ENCODE measurements at regions not wholly inside any gene's neighbourhood (a gene's known extent, or its start where the extent isn't known, plus 50 kb on each side); places are given as distances from the start of the nearest gene placed in this dataset.

- no TSS peak for BruUV-seq (replicated peaks)
- intact Hi-C loops (cut with micrococcal nuclease) (no loop called here), dilution Hi-C loops (cut with MboI; ENCODE audit: extremely low pct_ligation_motif_present, low sequenced_read_pairs) (no loop called here)
- H3K9me1 ChIP-seq (replicated peaks; ENCODE audit: control insufficient read depth, extremely low read depth, insufficient read depth, low read length) = no peaks in the 10 kb centered on the region
- H3K4me2 ChIP-seq (ENCODE audit: insufficient read depth, low read length) = no peak overlapping the region
- no peak overlapping the region for H3K27ac ChIP-seq (ENCODE audit: insufficient read depth, low read depth, low read length)
- ChIA-PET POLR2A (no interaction called here), CTCF (interaction anchor here (1.1 kb wide), 1 partner anchor 56 kb away, joined by 3 read pairs; no protein-coding TSS in a partner anchor)
- no peaks in the 10 kb centered on the region for H4K20me1 ChIP-seq (replicated peaks; ENCODE audit: control insufficient read depth, extremely low read depth, insufficient read depth, low read length)
- no peaks in the 10 kb centered on the region for H3K36me3 ChIP-seq (ENCODE audit: control insufficient read depth in 2 of 2, extremely low read depth in 1 of 2, insufficient read depth in 2 of 2, low read length in 2 of 2)
- no peaks in the 10 kb centered on the region for H3K27me3 ChIP-seq (ENCODE audit: control insufficient read depth in 2 of 2, insufficient read depth in 2 of 2, low read length in 2 of 2)
- H3K4me1 ChIP-seq (ENCODE audit: control insufficient read depth, extremely low read depth, insufficient read depth, low read length) = no peaks in the 10 kb centered on the region
- no peaks in the 10 kb centered on the region for H3K9me3 ChIP-seq (replicated peaks; ENCODE audit: control insufficient read depth, insufficient read depth, low read length)
- no peaks in the 10 kb centered on the region for H3K79me2 ChIP-seq (ENCODE audit: control insufficient read depth, insufficient read depth, low read length)
- DNase-seq (ENCODE audit: low read depth, low spot score) (no peak), FAIRE-seq (no peak)
- H3K4me3 ChIP-seq (replicated peaks in 1 of 3; ENCODE audit: insufficient read depth in 1 of 3, low read depth in 1 of 3, low read length in 3 of 3) = no peak overlapping the region
- no peak overlapping the region for H3K9ac ChIP-seq (replicated peaks; ENCODE audit: extremely low read depth, insufficient read depth, low read length)
- no peak for TF ChIP-seq MAX (IDR thresholded peaks at IDR 0.05; ENCODE audit: insufficient read depth, insufficient read length)
- TF ChIP-seq JUN (IDR thresholded peaks at IDR 0.05; ENCODE audit: borderline replicate concordance, insufficient read depth, insufficient read length, low read depth) = no peak
- TF ChIP-seq POLR2A (IDR thresholded peaks at IDR 0.05; ENCODE audit: low read depth, low read length) = no peak
- TF ChIP-seq CTCF (IDR thresholded peaks at IDR 0.05; ENCODE audit: extremely low read depth in 1 of 2, insufficient read depth in 1 of 2, low read depth in 1 of 2, low read length in 2 of 2) = no peak
- no peak for TF ChIP-seq POLR2AphosphoS5 (IDR thresholded peaks at IDR 0.05; ENCODE audit: insufficient read depth, low read depth, low read length)
- no peak for TF ChIP-seq MYC (IDR thresholded peaks at IDR 0.05; ENCODE audit: low read depth, low read length)
- TF ChIP-seq GATA2 (IDR thresholded peaks at IDR 0.05; ENCODE audit: insufficient read depth, insufficient read length, low read depth, low read length) = no peak
- TF ChIP-seq FOS (IDR thresholded peaks at IDR 0.05; ENCODE audit: borderline replicate concordance, insufficient read depth, low read length) = no peak
- H2AFZ ChIP-seq (ENCODE audit: low read depth, low read length) = no peak overlapping the region
Measured at GRCh38 chr12:89919241-89919906, 210.7 kb upstream of the ATP2B1 start.
